ENCODE measurements at regions not wholly inside any gene's neighbourhood (a gene's known extent, or its start where the extent isn't known, plus 50 kb on each side); places are given as distances from the start of the nearest gene placed in this dataset.

GRCh38 chr5:86971034-86971571, 296.6 kb upstream of the RASA1 start:
- DNase-seq (ENCODE audit: low read depth), result peak; percentile 44

- DNase-seq (ENCODE audit: low read depth), result no peak
These were observed 292.7 kb upstream of the RASA1 start for GRCh38 chr5:86974955-86975354.

- DNase-seq (ENCODE audit: low read depth), result no peak
These were observed 290.5 kb upstream of the RASA1 start for GRCh38 chr5:86977190-86977589.

- no peak for DNase-seq (ENCODE audit: low read depth)
These were observed 289.9 kb upstream of the RASA1 start for GRCh38 chr5:86977808-86978207.

GRCh38 chr5:86979811-86980411, 287.8 kb upstream of the RASA1 start:
- peak; percentile 94 for DNase-seq (ENCODE audit: low read depth)

- peak; percentile 38 for DNase-seq (ENCODE audit: low read depth)
These were observed 285.8 kb upstream of the RASA1 start for GRCh38 chr5:86981898-86982297.

- DNase-seq (ENCODE audit: low read depth), result no peak
These were observed 284.5 kb upstream of the RASA1 start for GRCh38 chr5:86983208-86983607.

GRCh38 chr5:86986837-86987236, 280.8 kb upstream of the RASA1 start:
- DNase-seq (ENCODE audit: low read depth), result peak; percentile 18

- peak; percentile 9 for DNase-seq (ENCODE audit: low read depth)
These were observed 270.2 kb upstream of the RASA1 start for GRCh38 chr5:86997516-86997915.

- DNase-seq (ENCODE audit: low read depth), result no peak
These were observed 267.7 kb upstream of the RASA1 start for GRCh38 chr5:86999951-87000350.

GRCh38 chr5:87002485-87002884, 265.2 kb upstream of the RASA1 start:
- no peak for DNase-seq (ENCODE audit: low read depth)

- DNase-seq (ENCODE audit: low read depth), result peak; percentile 87
These were observed 263.6 kb upstream of the RASA1 start for GRCh38 chr5:87004101-87004500.

- no peak for DNase-seq (ENCODE audit: low read depth)
These were observed 259.9 kb upstream of the RASA1 start for GRCh38 chr5:87007737-87008136.

- DNase-seq (ENCODE audit: low read depth), result no peak
These were observed 258.7 kb upstream of the RASA1 start for GRCh38 chr5:87008751-87009560.

GRCh38 chr5:87010736-87011135, 256.9 kb upstream of the RASA1 start:
- DNase-seq (ENCODE audit: low read depth), result no peak

GRCh38 chr5:87015901-87016300, 251.8 kb upstream of the RASA1 start:
- no peak for DNase-seq (ENCODE audit: low read depth)

GRCh38 chr5:87020099-87020934, 247.4 kb upstream of the RASA1 start:
- peak; percentile 28 for DNase-seq (ENCODE audit: low read depth)

- no peak for DNase-seq (ENCODE audit: low read depth)
These were observed 245.3 kb upstream of the RASA1 start for GRCh38 chr5:87022415-87022814.

- no peak for DNase-seq (ENCODE audit: low read depth)
These were observed 240.1 kb upstream of the RASA1 start for GRCh38 chr5:87027570-87027969.

GRCh38 chr5:87029951-87030350, 237.7 kb upstream of the RASA1 start:
- no peak for DNase-seq (ENCODE audit: low read depth)

GRCh38 chr5:87030699-87031098, 237.0 kb upstream of the RASA1 start:
- no peak for DNase-seq (ENCODE audit: low read depth)

- DNase-seq (ENCODE audit: low read depth), result no peak
These were observed 233.1 kb upstream of the RASA1 start for GRCh38 chr5:87034557-87034956.
